B cell (primary cell): ENCODE measurements at regions not wholly inside any gene's neighbourhood (a gene's known extent, or its start where the extent isn't known, plus 50 kb on each side); places are given as distances from the start of the nearest gene placed in this dataset.

Source experiments
- EZH2 ChIP-seq: IDR thresholded peaks from 2 replicates; pipeline ENCODE4 v1.6.1; 2012; ENCODE audit warnings: borderline replicate concordance, low read depth, mild to moderate bottlenecking, moderate library complexity, low read length; ENCODE audit not compliant: insufficient read depth, poor library complexity, severe bottlenecking
- TF ChIP-seq, protein P1 (sequence below): fragments of 200-600 bp; IDR thresholded peaks from one replicate; pipeline ENCODE4 v1.8.0; 2022; ENCODE audit warnings: antibody characterized with exemption, mild to moderate bottlenecking

DNA sequence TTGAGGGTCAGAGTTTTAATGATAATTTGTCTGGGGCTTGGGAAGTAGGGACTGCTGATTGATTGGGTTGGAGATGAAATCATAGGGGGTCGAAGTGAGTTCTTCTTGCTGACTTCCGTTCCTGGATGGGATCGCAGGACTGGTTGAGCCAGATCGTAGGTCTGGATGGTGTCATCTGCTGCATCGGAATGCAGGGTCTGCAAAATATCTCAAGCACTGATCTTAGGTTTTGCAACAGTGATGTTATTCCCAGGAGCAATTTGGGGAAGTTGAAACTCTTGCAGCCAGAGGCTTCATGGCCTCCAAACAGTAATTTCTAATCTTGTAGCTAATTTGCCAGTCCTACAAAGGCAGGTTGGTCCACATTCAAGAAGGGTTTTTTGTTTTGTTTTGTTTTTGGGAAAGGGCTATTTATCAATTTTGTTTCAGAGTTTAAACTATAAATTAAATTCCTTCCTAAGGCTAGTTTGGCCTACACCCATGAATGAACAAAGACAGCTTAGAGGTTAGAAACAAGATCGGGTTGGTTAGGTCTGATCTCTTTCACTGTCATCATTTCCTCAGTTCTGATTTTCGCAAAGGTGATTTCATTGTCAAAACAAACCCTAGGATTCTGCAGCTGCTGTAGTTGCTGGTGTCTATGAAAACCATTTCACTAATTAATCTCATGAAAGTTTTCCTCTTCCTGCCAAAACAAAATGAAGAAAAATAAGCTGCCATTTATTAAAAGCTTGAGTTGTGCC lies 388.0 kb downstream of the TMEM232 start:
- TF ChIP-seq, protein P1, sequence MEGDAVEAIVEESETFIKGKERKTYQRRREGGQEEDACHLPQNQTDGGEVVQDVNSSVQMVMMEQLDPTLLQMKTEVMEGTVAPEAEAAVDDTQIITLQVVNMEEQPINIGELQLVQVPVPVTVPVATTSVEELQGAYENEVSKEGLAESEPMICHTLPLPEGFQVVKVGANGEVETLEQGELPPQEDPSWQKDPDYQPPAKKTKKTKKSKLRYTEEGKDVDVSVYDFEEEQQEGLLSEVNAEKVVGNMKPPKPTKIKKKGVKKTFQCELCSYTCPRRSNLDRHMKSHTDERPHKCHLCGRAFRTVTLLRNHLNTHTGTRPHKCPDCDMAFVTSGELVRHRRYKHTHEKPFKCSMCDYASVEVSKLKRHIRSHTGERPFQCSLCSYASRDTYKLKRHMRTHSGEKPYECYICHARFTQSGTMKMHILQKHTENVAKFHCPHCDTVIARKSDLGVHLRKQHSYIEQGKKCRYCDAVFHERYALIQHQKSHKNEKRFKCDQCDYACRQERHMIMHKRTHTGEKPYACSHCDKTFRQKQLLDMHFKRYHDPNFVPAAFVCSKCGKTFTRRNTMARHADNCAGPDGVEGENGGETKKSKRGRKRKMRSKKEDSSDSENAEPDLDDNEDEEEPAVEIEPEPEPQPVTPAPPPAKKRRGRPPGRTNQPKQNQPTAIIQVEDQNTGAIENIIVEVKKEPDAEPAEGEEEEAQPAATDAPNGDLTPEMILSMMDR, result no peak
- no peak for TF ChIP-seq EZH2
